Right lobe of liver (tissue), 4 donors: ENCODE measurements at regions not wholly inside any gene's neighbourhood (a gene's known extent, or its start where the extent isn't known, plus 50 kb on each side); places are given as distances from the start of the nearest gene placed in this dataset.

Source experiments
- CTCF ChIP-seq, 4 donors: fragments of 200-600 bp in 3 of 4; fragments of 450-650 bp in 1 of 4; IDR thresholded peaks; one replicate each; pipeline versions ENCODE4 v1.5.1 to v1.8.0; 2016 to 2022; ENCODE audit warnings: antibody characterized with exemption in 4 of 4, mild to moderate bottlenecking in 2 of 4
- POLR2A ChIP-seq: fragments of 450-650 bp; IDR thresholded peaks from one replicate; pipeline ENCODE4 v1.6.1; 2017; ENCODE audit warnings: antibody characterized with exemption, mild to moderate bottlenecking
- donor health status: DM: no; HTN: no; CAD: no.
- donor health status: DM: no; HTN: no; CAD: no.
- donor health status: DM: no; HTN: yes; CAD: no.

GRCh38 chr6:147983581-147984366, 358.9 kb upstream of the SASH1 start:
- TF ChIP-seq CTCF (IDR thresholded peaks at IDR 0.05) (no peak), POLR2A (no peak)
